ENCODE measurements at regions not wholly inside any gene's neighbourhood (a gene's known extent, or its start where the extent isn't known, plus 50 kb on each side); places are given as distances from the start of the nearest gene placed in this dataset.

GRCh38 chr2:8595428-8595805 is 86.4 kb upstream of the ID2 start:
- no peak for DNase-seq
- 90% methylated on average over 12 of the region's 12 CpGs for WGBS (ENCODE audit: insufficient coverage)
- Histone ChIP-seq H3K4me1 (ENCODE audit: control insufficient read depth in 1 of 2, insufficient read depth in 2 of 2, low read length in 2 of 2) (peaks cover 30% of the 10 kb centered on the region in 2 donors), H3K4me2 (replicated peaks; ENCODE audit: extremely low read depth, low read length, poor library complexity, severe bottlenecking) (no peak overlapping the region), H3K9me3 (replicated peaks in 1 of 2; ENCODE audit: control insufficient read depth in 1 of 2, insufficient read depth in 1 of 2, low read length in 2 of 2) (no peaks in the 10 kb centered on the region), H3K36me3 (replicated peaks in 1 of 2; ENCODE audit: control insufficient read depth in 1 of 2, insufficient read depth in 2 of 2, low read length in 2 of 2) (no peaks in the 10 kb centered on the region), H3K27ac (ENCODE audit: low read depth in 1 of 2, low read length in 2 of 2) (no peak overlapping the region), H4K20me1 (ENCODE audit: insufficient read depth, low read length) (no peaks in the 10 kb centered on the region), H2AFZ (ENCODE audit: insufficient read depth, low read depth, low read length, poor library complexity, severe bottlenecking) (no peak overlapping the region), H3K27me3 (ENCODE audit: control insufficient read depth in 2 of 2, insufficient read depth in 2 of 2, low read length in 2 of 2) (no peaks in the 10 kb centered on the region), H3K9ac (ENCODE audit: insufficient read depth, low read length, poor library complexity, severe bottlenecking) (no peak overlapping the region), H3K4me3 (replicated peaks in 1 of 3; ENCODE audit: low read depth in 2 of 3, low read length in 3 of 3) (no peak overlapping the region), H3K79me2 (ENCODE audit: insufficient read depth, low read length) (no peaks in the 10 kb centered on the region)
- H3K4me3 Mint-ChIP-seq: no peak overlapping the region
- intact Hi-C loops (cut with micrococcal nuclease): loop anchor here in 1 of 2 donors (5.0 kb wide), 1 partner anchor 82 kb away; no protein-coding TSS in a partner anchor
- H3K27me3 Mint-ChIP-seq (ENCODE audit: low read depth in 3 of 3): peaks cover 3 to 6% (median 4%) of the 10 kb centered on the region in 3 donors
- H3K9me3 Mint-ChIP-seq: peaks cover 0 to 3% (median 0%) of the 10 kb centered on the region in 7 donors
- peaks cover 3 to 6% of the 10 kb centered on the region in 2 donors for H3K36me3 Mint-ChIP-seq
- peaks cover 35% of the 10 kb centered on the region for H3K4me1 Mint-ChIP-seq
- TF ChIP-seq, protein P1, sequence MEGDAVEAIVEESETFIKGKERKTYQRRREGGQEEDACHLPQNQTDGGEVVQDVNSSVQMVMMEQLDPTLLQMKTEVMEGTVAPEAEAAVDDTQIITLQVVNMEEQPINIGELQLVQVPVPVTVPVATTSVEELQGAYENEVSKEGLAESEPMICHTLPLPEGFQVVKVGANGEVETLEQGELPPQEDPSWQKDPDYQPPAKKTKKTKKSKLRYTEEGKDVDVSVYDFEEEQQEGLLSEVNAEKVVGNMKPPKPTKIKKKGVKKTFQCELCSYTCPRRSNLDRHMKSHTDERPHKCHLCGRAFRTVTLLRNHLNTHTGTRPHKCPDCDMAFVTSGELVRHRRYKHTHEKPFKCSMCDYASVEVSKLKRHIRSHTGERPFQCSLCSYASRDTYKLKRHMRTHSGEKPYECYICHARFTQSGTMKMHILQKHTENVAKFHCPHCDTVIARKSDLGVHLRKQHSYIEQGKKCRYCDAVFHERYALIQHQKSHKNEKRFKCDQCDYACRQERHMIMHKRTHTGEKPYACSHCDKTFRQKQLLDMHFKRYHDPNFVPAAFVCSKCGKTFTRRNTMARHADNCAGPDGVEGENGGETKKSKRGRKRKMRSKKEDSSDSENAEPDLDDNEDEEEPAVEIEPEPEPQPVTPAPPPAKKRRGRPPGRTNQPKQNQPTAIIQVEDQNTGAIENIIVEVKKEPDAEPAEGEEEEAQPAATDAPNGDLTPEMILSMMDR (IDR thresholded peaks at IDR 0.05): no peak
- peak overlapping the region in 2 of 7 donors; percentile 43 to 46 for H3K27ac Mint-ChIP-seq

GRCh38 chr2:8595811-8596600 is 85.8 kb upstream of the ID2 start:
- 72% methylated on average over 23 of the region's 27 CpGs for whole genome bisulfite sequencing (ENCODE audit: insufficient coverage)
- H3K27me3 Mint-ChIP-seq (ENCODE audit: low read depth in 3 of 3): peaks cover 4 to 6% (median 5%) of the 10 kb centered on the region in 3 donors
- H3K4me3 Mint-ChIP-seq: no peak overlapping the region
- Histone ChIP-seq H3K9ac (ENCODE audit: insufficient read depth, low read length, poor library complexity, severe bottlenecking) (no peak overlapping the region), H4K20me1 (ENCODE audit: insufficient read depth, low read length) (no peaks in the 10 kb centered on the region), H3K4me2 (replicated peaks; ENCODE audit: extremely low read depth, low read length, poor library complexity, severe bottlenecking) (no peak overlapping the region), H3K27ac (ENCODE audit: low read depth in 1 of 2, low read length in 2 of 2) (no peak overlapping the region), H2AFZ (ENCODE audit: insufficient read depth, low read depth, low read length, poor library complexity, severe bottlenecking) (no peak overlapping the region), H3K4me3 (replicated peaks in 1 of 3; ENCODE audit: low read depth in 2 of 3, low read length in 3 of 3) (no peak overlapping the region), H3K79me2 (ENCODE audit: insufficient read depth, low read length) (no peaks in the 10 kb centered on the region), H3K9me3 (replicated peaks in 1 of 2; ENCODE audit: control insufficient read depth in 1 of 2, insufficient read depth in 1 of 2, low read length in 2 of 2) (no peaks in the 10 kb centered on the region), H3K27me3 (ENCODE audit: control insufficient read depth in 2 of 2, insufficient read depth in 2 of 2, low read length in 2 of 2) (no peaks in the 10 kb centered on the region), H3K36me3 (replicated peaks in 1 of 2; ENCODE audit: control insufficient read depth in 1 of 2, insufficient read depth in 2 of 2, low read length in 2 of 2) (no peaks in the 10 kb centered on the region), H3K4me1 (ENCODE audit: control insufficient read depth in 1 of 2, insufficient read depth in 2 of 2, low read length in 2 of 2) (peaks cover 35% of the 10 kb centered on the region in 2 donors)
- H3K4me1 Mint-ChIP-seq: peaks cover 41% of the 10 kb centered on the region
- peak overlapping the region in 6 of 7 donors; percentile 21 to 97 (median 56) for H3K27ac Mint-ChIP-seq
- H3K36me3 Mint-ChIP-seq: peaks cover 3 to 6% of the 10 kb centered on the region in 2 donors
- H3K9me3 Mint-ChIP-seq: peaks cover 0 to 3% (median 0%) of the 10 kb centered on the region in 7 donors
- peak in 1 of 3 donors; percentile 23 for DNase-seq
- intact Hi-C loops (cut with micrococcal nuclease): loop anchor here in 1 of 2 donors (5.0 kb wide), 1 partner anchor 81 kb away; no protein-coding TSS in a partner anchor
- TF ChIP-seq, protein P1 (IDR thresholded peaks at IDR 0.05): no peak

All from CD14-positive monocyte (primary cell).